ENCODE measurements at regions not wholly inside any gene's neighbourhood (a gene's known extent, or its start where the extent isn't known, plus 50 kb on each side); places are given as distances from the start of the nearest gene placed in this dataset.
"Not testable (repeated sequence)": the region's sequence is repeated elsewhere in the genome, so short reads cannot be mapped to it uniquely, and the experiment has no call there.

DNA sequence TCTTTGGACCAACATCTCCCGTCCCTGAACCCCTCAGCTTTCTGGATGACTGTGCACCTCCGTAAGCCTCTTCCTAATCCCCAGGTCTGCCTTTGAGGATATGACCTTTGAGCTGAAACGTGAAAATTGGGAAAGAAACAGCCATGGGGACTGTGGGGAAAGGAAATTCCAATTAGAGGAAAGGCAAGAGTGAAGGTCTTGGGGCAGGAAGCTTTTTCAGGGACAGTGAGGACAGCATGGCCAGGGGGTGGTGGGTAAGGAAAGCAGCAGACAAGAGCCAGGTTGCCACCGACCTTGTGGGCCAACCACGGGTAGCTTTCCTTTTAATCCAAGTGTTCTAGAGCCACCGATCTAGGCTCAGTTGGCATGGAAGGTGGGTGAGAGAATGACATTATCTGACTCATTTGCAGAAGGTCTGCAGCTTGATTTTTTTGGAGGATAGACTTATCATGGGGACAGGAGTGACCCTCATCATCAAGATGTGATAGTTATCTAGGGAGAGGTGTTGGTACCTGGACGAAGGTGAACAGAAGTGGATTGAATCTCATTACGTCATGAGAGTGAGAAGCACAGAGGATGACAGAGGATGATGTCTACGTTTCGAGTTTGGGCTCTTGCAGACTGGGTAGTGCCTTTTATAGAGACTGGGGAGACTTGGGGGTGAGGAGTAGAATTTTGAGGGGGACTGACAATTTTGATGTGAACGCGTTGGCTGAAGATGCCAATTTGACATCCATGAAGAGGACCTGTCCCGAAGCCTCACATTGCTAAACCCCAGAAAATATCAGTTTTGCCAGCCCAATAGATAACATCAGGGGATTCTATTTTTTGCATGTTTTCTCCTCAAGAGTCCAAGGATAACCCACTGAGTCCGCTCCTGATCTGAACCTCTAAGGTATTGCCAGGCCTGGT is 136.7 kb upstream of the PEG3 start:
- no peaks in the 10 kb centered on the region for H3K9me3 ChIP-seq (replicated peaks; ENCODE audit: insufficient read depth, low read length)
- no peak overlapping the region for H2AFZ ChIP-seq (ENCODE audit: low read length)
- no peaks in the 10 kb centered on the region for H3K79me2 ChIP-seq (ENCODE audit: low read length)
- H3K4me3 ChIP-seq (ENCODE audit: low read length), result no peak overlapping the region
- H3K4me2 ChIP-seq (ENCODE audit: low read depth, low read length), result no peak overlapping the region
- no peaks in the 10 kb centered on the region for H4K20me1 ChIP-seq (ENCODE audit: insufficient read depth, low read length)
- H3K4me1 ChIP-seq (ENCODE audit: low read length), result no peaks in the 10 kb centered on the region
- H3K9ac ChIP-seq (ENCODE audit: low read length), result no peak overlapping the region
- TF ChIP-seq EZH2phosphoT487 (IDR thresholded peaks at IDR 0.05; ENCODE audit: low read length) (no peak), EZH2 (optimal IDR thresholded peaks at IDR 0.05; ENCODE audit: low read depth, low read length) (no peak), CTCF (IDR thresholded peaks at IDR 0.05; ENCODE audit: low read length) (no peak)
- DNase-seq, result no peak
- H3K27me3 ChIP-seq (replicated peaks; ENCODE audit: insufficient read depth, low read length), result no peaks in the 10 kb centered on the region
- no peaks in the 10 kb centered on the region for H3K9me2 ChIP-seq (replicated peaks; ENCODE audit: insufficient read depth, low read length)
- no peaks in the 10 kb centered on the region for H3K36me3 ChIP-seq (replicated peaks; ENCODE audit: insufficient read depth, low read length)
- no peaks in the 10 kb centered on the region for H3F3A ChIP-seq (ENCODE audit: insufficient read depth, low read length)
- no peak overlapping the region for H3K27ac ChIP-seq (ENCODE audit: low read length)

DNA sequence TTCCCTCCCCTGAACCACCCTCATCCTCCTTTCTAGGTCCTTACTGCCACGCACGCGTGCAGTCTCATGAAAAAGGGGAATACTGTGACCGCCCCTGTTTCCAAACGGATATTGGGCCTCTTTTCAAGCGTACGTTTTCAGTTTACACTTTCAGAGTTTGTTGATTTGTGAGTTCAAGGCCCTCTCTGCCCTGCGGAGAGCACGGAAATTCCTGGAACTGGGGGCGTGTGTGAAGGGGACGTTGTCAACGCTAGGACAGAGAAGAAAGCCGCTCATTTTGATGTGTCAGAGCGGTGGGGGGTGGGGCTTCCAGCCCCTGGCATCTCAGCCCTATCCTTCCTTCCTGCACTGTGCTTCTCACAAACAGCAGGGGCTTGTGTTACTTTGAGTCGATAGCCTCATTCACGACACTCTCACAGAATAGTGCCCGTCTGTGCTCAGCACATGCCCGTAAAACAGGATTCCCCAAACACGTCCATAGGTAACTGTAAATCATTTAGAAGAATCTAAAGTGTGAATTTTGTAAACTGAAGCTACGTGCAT is 137.6 kb upstream of the PEG3 start:
- H4K20me1 ChIP-seq (ENCODE audit: insufficient read depth, low read length), result no peaks in the 10 kb centered on the region
- H3K27me3 ChIP-seq (replicated peaks; ENCODE audit: insufficient read depth, low read length), result no peaks in the 10 kb centered on the region
- H3K9ac ChIP-seq (ENCODE audit: low read length), result no peak overlapping the region
- no peaks in the 10 kb centered on the region for H3K79me2 ChIP-seq (ENCODE audit: low read length)
- no peaks in the 10 kb centered on the region for H3K4me1 ChIP-seq (ENCODE audit: low read length)
- no peak overlapping the region for H3K4me3 ChIP-seq (ENCODE audit: low read length)
- DNase-seq, result no peak
- H3K4me2 ChIP-seq (ENCODE audit: low read depth, low read length), result no peak overlapping the region
- H2AFZ ChIP-seq (ENCODE audit: low read length), result no peak overlapping the region
- TF ChIP-seq EZH2 (optimal IDR thresholded peaks at IDR 0.05; ENCODE audit: low read depth, low read length), result no peak
- no peak for TF ChIP-seq EZH2phosphoT487 (IDR thresholded peaks at IDR 0.05; ENCODE audit: low read length)
- TF ChIP-seq CTCF (IDR thresholded peaks at IDR 0.05; ENCODE audit: low read length), result no peak
- no peaks in the 10 kb centered on the region for H3K9me3 ChIP-seq (replicated peaks; ENCODE audit: insufficient read depth, low read length)
- no peaks in the 10 kb centered on the region for H3K36me3 ChIP-seq (replicated peaks; ENCODE audit: insufficient read depth, low read length)
- no peak overlapping the region for H3K27ac ChIP-seq (ENCODE audit: low read length)
- H3K9me2 ChIP-seq (replicated peaks; ENCODE audit: insufficient read depth, low read length), result no peaks in the 10 kb centered on the region
- H3F3A ChIP-seq (ENCODE audit: insufficient read depth, low read length), result no peaks in the 10 kb centered on the region

DNA sequence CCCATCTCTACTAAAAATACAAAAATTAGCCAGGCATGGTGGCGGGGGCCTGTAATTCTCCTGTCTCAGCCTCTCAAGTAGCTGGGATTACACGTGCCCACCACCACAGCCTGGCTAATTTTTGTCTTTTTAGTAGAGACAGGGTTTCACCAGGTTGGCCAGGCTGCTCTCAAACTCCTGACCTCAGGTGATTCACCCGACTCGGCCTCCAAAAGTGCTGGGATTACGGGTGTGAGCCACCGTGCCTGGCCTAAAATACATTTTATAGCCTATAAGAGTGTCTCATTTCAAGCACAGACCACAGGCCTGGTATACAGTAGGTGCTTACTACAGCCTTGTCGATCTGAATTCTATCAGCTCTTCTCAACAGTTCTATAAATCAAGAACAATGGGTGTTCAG is 139.5 kb upstream of the USP29 start:
- not testable (repeated sequence) for H3K9me2 ChIP-seq (replicated peaks; ENCODE audit: insufficient read depth, low read length); H3K9ac ChIP-seq (ENCODE audit: low read length); H3K36me3 ChIP-seq (replicated peaks; ENCODE audit: insufficient read depth, low read length); H3K4me3 ChIP-seq (ENCODE audit: low read length); H4K20me1 ChIP-seq (ENCODE audit: insufficient read depth, low read length); H3K9me3 ChIP-seq (replicated peaks; ENCODE audit: insufficient read depth, low read length); H3F3A ChIP-seq (ENCODE audit: insufficient read depth, low read length); H3K4me2 ChIP-seq (ENCODE audit: low read depth, low read length); H3K27ac ChIP-seq (ENCODE audit: low read length); H3K4me1 ChIP-seq (ENCODE audit: low read length); H3K79me2 ChIP-seq (ENCODE audit: low read length); H3K27me3 ChIP-seq (replicated peaks; ENCODE audit: insufficient read depth, low read length); DNase-seq; H2AFZ ChIP-seq (ENCODE audit: low read length)

DNA sequence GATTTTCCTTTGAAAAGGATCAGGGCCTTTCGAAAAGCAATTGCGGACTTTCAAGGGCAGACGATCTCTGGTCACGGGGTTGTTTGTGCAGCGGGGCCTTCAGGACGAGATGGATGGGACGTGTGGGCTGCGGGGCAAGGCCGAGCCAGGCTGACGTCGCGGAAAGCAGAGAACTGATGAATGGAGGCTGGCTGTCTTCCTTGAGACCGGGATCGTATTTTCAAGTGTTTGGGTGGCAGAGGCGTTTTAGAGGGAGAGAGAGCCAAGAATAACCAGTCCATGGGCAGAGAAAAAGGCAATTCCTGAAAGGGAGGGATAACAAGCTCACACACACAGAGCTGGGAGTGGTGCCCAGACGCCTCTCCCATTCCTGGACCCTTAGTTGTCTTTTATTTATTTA is 138.9 kb upstream of the USP29 start:
- H3K36me3 ChIP-seq (replicated peaks; ENCODE audit: insufficient read depth, low read length), result no peaks in the 10 kb centered on the region
- H2AFZ ChIP-seq (ENCODE audit: low read length), result no peak overlapping the region
- no peaks in the 10 kb centered on the region for H3K9me3 ChIP-seq (replicated peaks; ENCODE audit: insufficient read depth, low read length)
- H3K4me1 ChIP-seq (ENCODE audit: low read length), result no peaks in the 10 kb centered on the region
- no peak for TF ChIP-seq CTCF (IDR thresholded peaks at IDR 0.05; ENCODE audit: low read length)
- TF ChIP-seq EZH2 (optimal IDR thresholded peaks at IDR 0.05; ENCODE audit: low read depth, low read length), result no peak
- TF ChIP-seq EZH2phosphoT487 (IDR thresholded peaks at IDR 0.05; ENCODE audit: low read length), result no peak
- no peak overlapping the region for H3K9ac ChIP-seq (ENCODE audit: low read length)
- H3F3A ChIP-seq (ENCODE audit: insufficient read depth, low read length), result no peaks in the 10 kb centered on the region
- no peaks in the 10 kb centered on the region for H3K9me2 ChIP-seq (replicated peaks; ENCODE audit: insufficient read depth, low read length)
- H3K4me2 ChIP-seq (ENCODE audit: low read depth, low read length), result no peak overlapping the region
- DNase-seq, result no peak
- no peak overlapping the region for H3K27ac ChIP-seq (ENCODE audit: low read length)
- no peaks in the 10 kb centered on the region for H3K79me2 ChIP-seq (ENCODE audit: low read length)
- no peaks in the 10 kb centered on the region for H4K20me1 ChIP-seq (ENCODE audit: insufficient read depth, low read length)
- no peaks in the 10 kb centered on the region for H3K27me3 ChIP-seq (replicated peaks; ENCODE audit: insufficient read depth, low read length)
- H3K4me3 ChIP-seq (ENCODE audit: low read length), result no peak overlapping the region

GRCh38 chr19:56981440-56981839 is 138.3 kb upstream of the USP29 start:
- not testable (repeated sequence) for H3K79me2 ChIP-seq (ENCODE audit: low read length); H3F3A ChIP-seq (ENCODE audit: insufficient read depth, low read length); DNase-seq; H4K20me1 ChIP-seq (ENCODE audit: insufficient read depth, low read length); H3K27ac ChIP-seq (ENCODE audit: low read length); H3K36me3 ChIP-seq (replicated peaks; ENCODE audit: insufficient read depth, low read length); H3K9me3 ChIP-seq (replicated peaks; ENCODE audit: insufficient read depth, low read length); H3K9ac ChIP-seq (ENCODE audit: low read length); H3K4me2 ChIP-seq (ENCODE audit: low read depth, low read length); H3K27me3 ChIP-seq (replicated peaks; ENCODE audit: insufficient read depth, low read length); H2AFZ ChIP-seq (ENCODE audit: low read length); H3K9me2 ChIP-seq (replicated peaks; ENCODE audit: insufficient read depth, low read length); H3K4me1 ChIP-seq (ENCODE audit: low read length); H3K4me3 ChIP-seq (ENCODE audit: low read length)
